Activated T-helper 2 cell treated with anti-CD3 and anti-CD28 coated beads, Interferon-gamma antibody, Interleukin-2, Interleukin-4, amounts not matched to agents 10 μg/mL and 5 μg/mL and 100 μg/mL, durations not matched to agents 14 hours and 24 hours and 36 hours (primary cell): ENCODE measurements at regions not wholly inside any gene's neighbourhood (a gene's known extent, or its start where the extent isn't known, plus 50 kb on each side); places are given as distances from the start of the nearest gene placed in this dataset.

Source experiments
- DNase-seq: peaks from one replicate; pipeline ENCODE4 v3.0.0; 2021; ENCODE audit warnings: low spot score
- H3K27ac Mint-ChIP-seq: one replicate; pipeline ENCODE4 v1.8.0; 2021; ENCODE audit warnings: mixed read lengths
- H3K27me3 Mint-ChIP-seq: one replicate; pipeline ENCODE4 v1.8.0; 2021; ENCODE audit warnings: low read depth, mixed read lengths
- H3K36me3 Mint-ChIP-seq: one replicate; pipeline ENCODE4 v1.8.0; 2021; ENCODE audit warnings: low read depth, mixed read lengths
- H3K4me1 Mint-ChIP-seq: one replicate; pipeline ENCODE4 v1.8.0; 2021; ENCODE audit warnings: low read depth, mixed read lengths
- H3K4me3 Mint-ChIP-seq: one replicate; pipeline ENCODE4 v1.8.0; 2021; ENCODE audit warnings: low read depth, mild to moderate bottlenecking, moderate library complexity, mixed read lengths
- H3K9me3 Mint-ChIP-seq: one replicate; pipeline ENCODE4 v1.8.0; 2021; ENCODE audit warnings: mixed read lengths
- intact Hi-C: fragments of 100-400 bp; cut with micrococcal nuclease; formaldehyde crosslinking; loops from one replicate; pipeline ENCODE4 v1.15.1; 2023

GRCh38 chr5:155475318-155475717 lies 461.8 kb downstream of the KIF4B start:
- Mint-ChIP-seq H3K27me3 (no peaks in the 10 kb centered on the region), H3K4me3 (no peak overlapping the region), H3K36me3 (no peaks in the 10 kb centered on the region), H3K4me1 (no peaks in the 10 kb centered on the region), H3K27ac (no peak overlapping the region), H3K9me3 (no peaks in the 10 kb centered on the region)
- DNase-seq, result no peak
- intact Hi-C loops, result no loop called here

DNA sequence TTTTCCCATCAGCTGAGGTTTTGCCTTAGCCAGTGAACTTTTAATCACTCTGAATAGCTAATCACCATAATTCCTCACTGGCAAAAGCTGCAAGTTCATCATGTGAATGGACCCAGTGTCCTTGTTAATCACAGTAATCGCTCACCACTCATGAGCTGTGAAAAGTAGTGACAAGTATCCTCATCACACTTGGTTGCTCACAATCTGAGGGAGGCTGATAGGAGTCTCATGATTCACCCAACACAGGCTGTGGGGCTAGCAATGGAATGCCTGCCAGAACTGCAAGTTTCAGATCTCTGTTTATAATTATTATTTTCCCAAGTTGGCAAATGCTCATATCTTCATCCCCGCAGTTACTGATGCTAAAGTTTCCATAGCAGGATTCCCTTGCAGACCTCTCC lies 467.2 kb downstream of the KIF4B start:
- H3K9me3 Mint-ChIP-seq, result no peaks in the 10 kb centered on the region
- no peaks in the 10 kb centered on the region for H3K27me3 Mint-ChIP-seq
- no peak overlapping the region for H3K27ac Mint-ChIP-seq
- intact Hi-C loops, result no loop called here
- H3K4me3 Mint-ChIP-seq, result no peak overlapping the region
- H3K36me3 Mint-ChIP-seq, result no peaks in the 10 kb centered on the region
- H3K4me1 Mint-ChIP-seq, result no peaks in the 10 kb centered on the region
- DNase-seq, result no peak

DNA sequence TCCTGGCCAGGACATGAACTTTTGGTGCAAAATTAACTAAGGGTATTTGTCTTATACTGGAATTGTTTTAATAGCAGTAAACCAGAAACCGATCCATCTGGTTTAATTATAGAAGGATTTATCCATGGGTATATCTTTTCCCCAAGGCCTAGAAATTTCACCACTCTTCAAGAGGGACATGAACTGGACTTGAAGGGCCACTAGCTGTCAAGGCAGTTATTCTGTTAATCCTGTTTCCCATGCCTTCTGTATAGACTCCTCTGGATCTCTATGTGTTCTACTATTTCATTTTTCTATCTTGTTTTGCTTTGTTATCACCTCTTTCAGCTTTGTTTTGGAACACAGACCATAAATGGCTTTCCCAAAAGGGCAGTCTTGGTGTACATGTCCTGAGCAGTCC lies 467.6 kb downstream of the KIF4B start:
- no peak for DNase-seq
- H3K27me3 Mint-ChIP-seq, result no peaks in the 10 kb centered on the region
- no peak overlapping the region for H3K4me3 Mint-ChIP-seq
- no peaks in the 10 kb centered on the region for H3K9me3 Mint-ChIP-seq
- no peaks in the 10 kb centered on the region for H3K36me3 Mint-ChIP-seq
- H3K4me1 Mint-ChIP-seq, result no peaks in the 10 kb centered on the region
- intact Hi-C loops, result no loop called here
- no peak overlapping the region for H3K27ac Mint-ChIP-seq

GRCh38 chr5:155482428-155482827 lies 468.9 kb downstream of the KIF4B start:
- Mint-ChIP-seq H3K4me1 (no peaks in the 10 kb centered on the region), H3K9me3 (no peaks in the 10 kb centered on the region), H3K27ac (no peak overlapping the region), H3K27me3 (no peaks in the 10 kb centered on the region), H3K36me3 (no peaks in the 10 kb centered on the region), H3K4me3 (no peak overlapping the region)
- no peak for DNase-seq
- intact Hi-C loops, result no loop called here

- Mint-ChIP-seq H3K27ac (no peak overlapping the region), H3K27me3 (no peaks in the 10 kb centered on the region), H3K9me3 (no peaks in the 10 kb centered on the region), H3K36me3 (no peaks in the 10 kb centered on the region), H3K4me3 (no peak overlapping the region), H3K4me1 (no peaks in the 10 kb centered on the region)
- DNase-seq, result no peak
- intact Hi-C loops, result no loop called here
Observed at GRCh38 chr5:155485386-155485785, 471.8 kb downstream of the KIF4B start.

DNA sequence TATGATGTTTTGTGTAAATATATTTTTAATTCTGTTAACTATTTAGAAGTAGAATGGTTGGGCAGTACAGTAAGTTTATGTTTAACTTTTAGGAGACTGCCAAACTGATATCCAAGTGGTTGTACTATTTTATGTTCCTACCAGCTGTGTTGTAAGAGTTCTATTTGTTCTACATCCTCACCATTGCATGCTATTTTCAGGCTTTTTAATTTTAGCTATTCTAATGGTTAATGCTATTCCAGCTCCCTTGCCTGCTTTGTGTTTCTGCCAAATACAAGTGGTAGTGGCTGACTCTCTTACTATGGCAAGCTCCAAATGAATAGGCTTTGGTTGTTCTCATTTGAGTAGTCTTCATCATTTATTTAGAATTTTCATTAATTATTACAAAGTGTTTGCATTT lies 476.4 kb downstream of the KIF4B start:
- intact Hi-C loops, result no loop called here
- Mint-ChIP-seq H3K27ac (no peak overlapping the region), H3K4me3 (no peak overlapping the region), H3K9me3 (no peaks in the 10 kb centered on the region), H3K4me1 (no peaks in the 10 kb centered on the region), H3K36me3 (no peaks in the 10 kb centered on the region), H3K27me3 (no peaks in the 10 kb centered on the region)
- DNase-seq, result no peak

DNA sequence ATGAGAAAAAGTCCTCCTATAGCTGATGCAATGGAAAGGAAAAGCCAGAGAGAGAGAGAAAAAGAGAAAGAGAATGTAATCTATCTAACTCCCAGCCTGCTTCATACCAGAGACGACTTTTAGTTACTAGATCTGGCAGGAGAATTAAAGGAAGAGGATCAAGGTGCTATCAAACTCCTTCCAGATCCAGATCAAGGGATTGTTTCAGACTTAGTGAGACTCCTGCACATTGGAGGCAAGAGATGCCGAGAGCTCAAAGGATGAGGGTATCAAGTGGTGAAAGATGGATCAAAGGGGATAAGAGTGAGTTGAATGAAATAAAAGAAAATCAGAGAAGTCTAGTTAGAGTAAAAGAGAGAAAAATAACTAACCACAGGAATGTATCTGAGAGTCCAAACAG lies 478.6 kb downstream of the KIF4B start:
- no peak overlapping the region for H3K4me3 Mint-ChIP-seq
- no peak for DNase-seq

DNA sequence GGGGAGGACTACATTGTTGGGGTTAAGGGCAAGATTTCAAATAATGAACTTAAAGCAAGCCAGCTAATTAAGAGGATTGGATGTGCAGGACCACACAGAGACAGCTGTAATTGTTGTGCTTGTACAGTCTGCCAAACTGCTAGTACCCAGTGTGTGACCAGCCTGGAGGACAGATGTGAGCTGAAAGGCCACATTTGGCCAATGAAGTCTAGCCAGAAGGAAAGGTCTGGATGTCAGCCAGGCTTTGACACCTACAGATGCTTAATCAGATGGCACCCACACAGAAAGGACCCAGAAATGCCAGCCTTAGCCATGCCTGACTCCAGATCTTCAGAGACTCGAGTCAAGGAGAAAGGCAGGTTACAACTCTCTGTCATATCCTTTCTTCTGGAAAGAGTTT lies 491.1 kb downstream of the KIF4B start:
- H3K4me3 Mint-ChIP-seq, result no peak overlapping the region
- DNase-seq, result no peak
- no peaks in the 10 kb centered on the region for H3K9me3 Mint-ChIP-seq
- intact Hi-C loops, result no loop called here
- H3K27ac Mint-ChIP-seq, result no peak overlapping the region
- no peaks in the 10 kb centered on the region for H3K4me1 Mint-ChIP-seq
- no peaks in the 10 kb centered on the region for H3K27me3 Mint-ChIP-seq
- H3K36me3 Mint-ChIP-seq, result no peaks in the 10 kb centered on the region

More for the DNA sequence above, 478.6 kb downstream of the KIF4B start:
- Mint-ChIP-seq H3K36me3 (no peaks in the 10 kb centered on the region), H3K4me1 (no peaks in the 10 kb centered on the region), H3K9me3 (no peaks in the 10 kb centered on the region), H3K27ac (no peak overlapping the region), H3K27me3 (no peaks in the 10 kb centered on the region)
- intact Hi-C loops, result no loop called here

DNA sequence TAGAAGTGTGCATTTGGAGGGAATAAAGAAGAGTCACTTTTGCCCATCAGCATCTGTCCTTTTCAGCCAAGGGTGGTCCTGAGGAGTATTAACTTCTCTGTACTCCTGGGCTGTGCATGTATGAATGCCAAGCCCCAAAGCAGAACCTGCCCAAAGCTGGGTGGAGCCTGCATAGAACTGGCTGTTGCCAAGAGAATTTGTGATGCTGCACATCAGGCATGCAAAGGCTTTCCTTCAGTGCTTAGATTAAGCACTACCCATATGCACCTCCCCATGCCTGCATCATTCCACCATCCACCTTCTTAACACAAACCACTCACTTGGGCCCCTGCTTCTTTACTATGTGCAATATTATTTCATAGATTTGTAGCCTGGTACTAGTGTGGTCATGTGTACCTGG lies 493.8 kb downstream of the KIF4B start:
- Mint-ChIP-seq H3K27ac (no peak overlapping the region), H3K9me3 (no peaks in the 10 kb centered on the region), H3K27me3 (no peaks in the 10 kb centered on the region), H3K4me1 (no peaks in the 10 kb centered on the region), H3K4me3 (no peak overlapping the region), H3K36me3 (no peaks in the 10 kb centered on the region)
- DNase-seq, result no peak
- intact Hi-C loops, result no loop called here

GRCh38 chr5:155508673-155509072 lies 495.1 kb downstream of the KIF4B start:
- Mint-ChIP-seq H3K4me3 (no peak overlapping the region), H3K27ac (no peak overlapping the region), H3K4me1 (no peaks in the 10 kb centered on the region), H3K9me3 (no peaks in the 10 kb centered on the region), H3K36me3 (no peaks in the 10 kb centered on the region), H3K27me3 (no peaks in the 10 kb centered on the region)
- intact Hi-C loops, result no loop called here
- no peak for DNase-seq

DNA sequence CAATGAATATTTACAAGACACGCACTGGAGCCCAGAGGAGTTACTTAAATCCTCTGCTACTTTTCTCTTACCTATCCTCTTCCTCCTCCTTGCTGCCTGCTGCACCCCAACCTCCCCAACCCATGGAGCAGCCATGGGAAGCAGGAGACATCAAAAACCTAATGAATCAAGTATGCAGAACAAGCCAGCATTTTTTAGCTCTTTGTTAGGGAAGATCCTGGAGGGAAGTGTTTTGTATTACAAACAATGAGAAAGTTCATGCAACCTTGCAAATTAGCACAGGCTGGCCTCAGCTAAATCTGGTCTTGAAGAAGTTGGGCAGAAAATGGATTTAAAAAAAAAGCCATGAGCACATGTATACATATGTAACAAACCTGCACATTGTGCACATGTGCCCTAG lies 498.8 kb downstream of the KIF4B start:
- Mint-ChIP-seq H3K4me3 (no peak overlapping the region), H3K4me1 (no peaks in the 10 kb centered on the region), H3K9me3 (no peaks in the 10 kb centered on the region), H3K27ac (no peak overlapping the region), H3K36me3 (no peaks in the 10 kb centered on the region), H3K27me3 (no peaks in the 10 kb centered on the region)
- DNase-seq, result no peak
- intact Hi-C loops, result no loop called here

DNA sequence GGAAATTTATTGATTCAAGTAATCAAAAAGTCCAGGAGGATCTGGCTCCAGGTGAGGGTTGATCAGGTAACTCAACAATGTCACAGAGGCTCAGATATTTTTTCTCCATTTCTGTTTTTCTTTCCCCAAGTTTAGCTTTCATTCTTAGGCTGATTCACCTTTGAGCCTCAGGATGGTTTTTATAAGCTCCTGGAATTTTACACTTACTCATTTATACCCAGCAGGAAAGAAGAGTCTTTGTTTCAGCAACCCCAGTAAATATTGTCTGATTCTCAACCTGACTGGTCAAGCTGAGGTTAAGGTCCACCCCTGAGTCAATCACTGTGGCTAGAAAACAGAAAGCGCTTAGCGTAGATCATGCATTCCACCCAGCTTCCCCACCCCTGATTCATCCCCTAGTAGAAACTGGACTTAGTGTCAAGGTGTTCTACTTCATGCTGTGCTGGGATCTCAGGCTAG lies 500.6 kb downstream of the KIF4B start:
- Mint-ChIP-seq H3K27me3 (no peaks in the 10 kb centered on the region), H3K36me3 (no peaks in the 10 kb centered on the region), H3K4me3 (no peak overlapping the region), H3K27ac (no peak overlapping the region), H3K9me3 (no peaks in the 10 kb centered on the region), H3K4me1 (no peaks in the 10 kb centered on the region)
- intact Hi-C loops, result no loop called here
- no peak for DNase-seq

- Mint-ChIP-seq H3K4me3 (no peak overlapping the region), H3K4me1 (no peaks in the 10 kb centered on the region), H3K27ac (no peak overlapping the region), H3K36me3 (no peaks in the 10 kb centered on the region), H3K27me3 (no peaks in the 10 kb centered on the region), H3K9me3 (no peaks in the 10 kb centered on the region)
- intact Hi-C loops, result no loop called here
- no peak for DNase-seq
Observed at GRCh38 chr5:155522540-155522939, 509.0 kb downstream of the KIF4B start.

GRCh38 chr5:155529362-155529761 lies 515.8 kb downstream of the KIF4B start:
- no peak for DNase-seq
- Mint-ChIP-seq H3K27me3 (no peaks in the 10 kb centered on the region), H3K27ac (no peak overlapping the region), H3K4me3 (no peak overlapping the region), H3K9me3 (no peaks in the 10 kb centered on the region), H3K36me3 (no peaks in the 10 kb centered on the region), H3K4me1 (no peaks in the 10 kb centered on the region)
- intact Hi-C loops, result no loop called here
